ENCODE measurements at regions not wholly inside any gene's neighbourhood (a gene's known extent, or its start where the extent isn't known, plus 50 kb on each side); places are given as distances from the start of the nearest gene placed in this dataset.

DNA sequence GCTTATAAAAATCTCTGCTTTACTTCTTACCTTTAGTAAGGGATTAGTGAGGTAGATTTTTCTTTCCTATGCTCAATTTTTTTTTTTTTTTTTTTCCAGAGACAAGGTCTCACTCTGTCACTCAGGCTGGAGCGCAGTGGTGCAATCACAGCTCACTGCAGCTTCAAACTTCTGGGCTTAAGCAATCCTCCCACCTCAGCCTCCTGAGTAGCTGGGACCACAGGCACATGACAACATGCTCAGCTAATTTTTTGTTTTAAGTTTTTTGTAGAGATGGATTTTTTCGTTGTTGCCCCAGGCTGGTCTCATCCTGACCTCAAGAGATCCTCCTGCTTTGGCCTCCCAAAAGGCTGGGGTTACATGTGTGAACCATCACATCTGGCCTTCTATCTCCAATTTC is 58.9 kb upstream of the RREB1 start:
- no peak for DNase-seq (ENCODE audit: low spot score)

DNA sequence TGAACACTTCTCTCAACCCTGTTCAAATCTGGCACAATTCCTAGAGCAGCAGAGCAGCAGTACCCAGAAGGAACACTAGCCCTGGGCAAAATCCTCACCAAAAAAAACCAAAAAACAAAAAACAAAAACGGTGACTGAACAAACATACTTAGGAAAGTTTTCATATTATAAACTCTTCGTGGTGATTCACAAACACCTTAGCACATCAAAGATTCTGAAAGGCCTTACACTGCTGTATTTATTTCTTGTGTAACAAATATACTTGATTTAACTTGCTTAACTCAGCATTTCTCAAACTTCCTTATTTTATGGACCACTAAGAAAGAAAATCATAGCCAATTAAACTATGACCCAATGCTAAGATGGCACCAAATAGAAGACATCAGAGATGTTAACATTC is 57.8 kb upstream of the RREB1 start:
- no peak for DNase-seq (ENCODE audit: low spot score)

DNA sequence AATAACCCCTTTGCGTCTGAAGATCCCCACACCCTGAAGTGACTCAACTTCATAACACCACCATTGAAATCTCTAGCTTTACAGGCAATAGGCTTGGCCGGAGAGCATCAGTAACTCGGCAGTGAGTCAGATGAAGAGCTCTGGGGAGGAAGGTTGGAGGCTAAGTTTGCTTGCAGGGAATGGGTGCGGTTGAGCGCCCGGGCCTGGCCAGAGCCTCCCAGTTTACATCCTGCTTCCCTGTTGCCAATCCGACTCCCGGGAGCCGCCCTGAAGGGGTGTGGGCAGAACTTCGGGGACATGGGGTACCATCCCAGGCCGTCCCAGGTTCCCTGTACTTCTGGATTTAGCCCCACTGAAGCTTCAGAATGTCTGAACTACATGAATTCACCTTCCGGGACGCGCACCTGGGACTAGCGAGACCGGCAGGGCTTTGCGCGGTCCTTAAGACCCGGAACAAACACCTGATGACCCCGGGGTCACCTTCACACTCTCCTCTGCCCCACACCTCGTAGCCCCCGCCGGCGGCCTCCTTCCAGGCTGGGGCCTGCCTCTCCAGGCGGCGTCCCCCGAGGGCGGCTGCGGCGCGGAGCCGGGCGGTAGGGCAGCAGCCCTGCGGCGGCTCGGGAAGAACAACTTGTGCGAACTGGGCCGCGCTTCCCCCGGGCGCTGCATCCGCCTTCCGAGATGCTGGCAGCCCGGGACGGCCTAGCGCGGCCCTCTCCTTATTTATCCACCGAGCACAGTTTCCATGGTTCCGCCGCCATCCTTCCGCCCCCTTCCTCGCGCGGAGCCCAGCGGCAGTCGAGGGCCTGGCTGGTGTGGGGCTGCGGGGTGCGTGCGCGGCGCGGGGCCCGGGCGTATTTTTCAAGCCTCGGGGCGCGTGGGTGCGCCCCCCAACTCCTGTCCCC is 56.6 kb upstream of the RREB1 start:
- DNase-seq (ENCODE audit: low spot score), result peak; percentile 84

DNA sequence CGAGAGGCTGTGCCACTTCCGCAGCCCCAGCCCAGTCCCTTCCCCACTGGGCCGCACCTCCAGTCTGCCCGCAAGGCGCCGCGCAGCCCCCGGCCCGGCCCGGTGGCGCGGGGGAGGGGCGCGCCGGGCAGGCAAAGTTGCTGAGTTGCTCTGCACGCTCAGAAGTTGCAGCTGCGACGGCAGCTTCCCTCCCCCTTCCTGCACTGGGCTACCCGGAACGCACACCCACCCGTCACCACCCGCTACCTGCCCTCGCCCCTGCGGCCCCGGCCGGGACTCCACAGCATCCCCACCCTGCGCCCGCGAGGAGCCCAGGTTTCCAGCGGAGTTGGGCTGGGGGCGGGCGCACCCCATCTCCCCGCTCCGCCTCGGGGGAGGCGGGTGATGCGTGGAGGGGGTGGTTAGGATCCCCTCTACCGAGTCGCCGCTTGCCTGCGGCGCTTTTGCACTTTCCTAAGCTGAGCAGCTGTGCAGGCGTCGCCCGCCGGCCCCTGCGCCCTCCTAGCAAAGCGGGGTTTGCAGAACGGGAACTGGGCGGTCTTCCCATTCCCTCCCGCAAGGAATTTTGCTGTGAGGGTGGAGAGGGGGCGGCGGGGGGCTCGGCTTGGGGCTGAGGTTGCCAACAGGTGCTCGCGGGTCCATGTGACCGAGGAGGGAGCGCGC is 55.9 kb upstream of the RREB1 start:
- peak; percentile 52 for DNase-seq (ENCODE audit: low spot score)

DNA sequence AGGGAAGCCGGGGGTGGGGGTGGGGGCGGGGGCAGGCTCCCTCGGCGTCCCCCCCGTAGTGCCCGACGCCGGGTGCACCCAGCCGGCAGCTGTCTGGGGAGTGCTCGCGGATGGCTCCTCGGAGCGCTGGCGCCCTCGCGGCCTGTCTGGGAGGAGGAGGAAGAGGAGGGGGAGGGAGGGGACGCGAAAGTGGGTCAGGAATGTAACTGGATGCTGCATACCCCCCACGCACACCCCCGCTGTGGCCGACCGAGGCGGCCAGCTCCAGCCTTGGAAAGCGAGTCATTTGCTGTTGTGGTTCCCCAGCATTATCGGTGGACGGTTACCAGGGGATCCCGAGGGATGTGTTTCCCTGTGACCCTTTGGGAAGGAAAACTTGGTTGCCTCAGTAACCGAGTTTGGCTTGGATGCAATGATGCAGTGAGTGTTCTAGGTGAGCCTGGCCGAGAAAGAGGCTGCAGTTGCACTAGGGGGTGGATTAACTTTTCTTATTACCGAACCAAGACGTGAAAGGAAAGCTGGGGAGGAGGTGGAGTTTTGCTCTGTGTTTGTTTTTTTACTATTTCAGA is 55.2 kb upstream of the RREB1 start:
- peak; percentile 28 for DNase-seq (ENCODE audit: low spot score)

DNA sequence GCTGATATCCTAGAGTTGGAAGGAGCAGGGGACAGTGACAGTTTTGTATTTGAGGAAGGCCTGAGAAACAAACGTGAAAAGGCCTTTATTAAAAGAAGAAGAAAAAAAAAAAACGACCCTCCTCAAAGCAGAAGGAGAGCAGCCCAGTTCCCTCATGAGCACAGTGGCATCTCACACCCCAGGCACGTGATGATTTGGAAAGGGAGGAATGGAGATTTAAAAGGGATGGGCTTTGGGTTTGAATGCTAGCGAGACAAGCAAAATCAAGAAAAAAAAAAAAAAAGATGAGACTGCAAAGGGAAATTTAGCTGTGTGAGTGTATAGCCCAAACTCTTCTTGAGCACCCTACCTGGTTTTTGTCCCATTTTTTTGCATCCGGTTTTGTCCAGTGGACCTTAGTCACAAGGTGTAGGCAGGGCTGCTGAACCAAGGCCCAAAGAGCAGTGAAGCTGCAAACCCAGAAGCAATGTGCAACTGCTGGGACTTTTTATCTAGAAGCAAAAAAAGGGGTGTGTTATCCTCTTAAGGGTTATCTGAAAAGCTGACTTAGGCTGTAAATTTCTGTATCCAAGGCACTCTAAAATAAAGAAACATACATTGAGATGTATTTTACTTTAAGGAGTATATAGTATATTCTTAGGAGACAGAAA is 54.5 kb upstream of the RREB1 start:
- no peak for DNase-seq (ENCODE audit: low spot score)

Measured in umbilical cord (tissue), 1 donor.